Activated naive CD8-positive, alpha-beta T cell (primary cell): ENCODE measurements at regions not wholly inside any gene's neighbourhood (a gene's known extent, or its start where the extent isn't known, plus 50 kb on each side); places are given as distances from the start of the nearest gene placed in this dataset.

Experiments
- H3K27ac Mint-ChIP-seq: one replicate; pipeline ENCODE4 v1.8.0; 2021; ENCODE audit warnings: mixed read lengths
- H3K27me3 Mint-ChIP-seq: one replicate; pipeline ENCODE4 v1.8.0; 2021; ENCODE audit warnings: mixed read lengths
- H3K36me3 Mint-ChIP-seq: one replicate; pipeline ENCODE4 v1.8.0; 2021; ENCODE audit warnings: mixed read lengths
- H3K4me1 Mint-ChIP-seq: one replicate; pipeline ENCODE4 v1.8.0; 2021; ENCODE audit warnings: low read depth, mixed read lengths
- H3K4me3 Mint-ChIP-seq: one replicate; pipeline ENCODE4 v1.8.0; 2021; ENCODE audit warnings: mild to moderate bottlenecking, mixed read lengths
- H3K9me3 Mint-ChIP-seq: one replicate; pipeline ENCODE4 v1.8.0; 2021; ENCODE audit warnings: low read depth, mixed read lengths

DNA sequence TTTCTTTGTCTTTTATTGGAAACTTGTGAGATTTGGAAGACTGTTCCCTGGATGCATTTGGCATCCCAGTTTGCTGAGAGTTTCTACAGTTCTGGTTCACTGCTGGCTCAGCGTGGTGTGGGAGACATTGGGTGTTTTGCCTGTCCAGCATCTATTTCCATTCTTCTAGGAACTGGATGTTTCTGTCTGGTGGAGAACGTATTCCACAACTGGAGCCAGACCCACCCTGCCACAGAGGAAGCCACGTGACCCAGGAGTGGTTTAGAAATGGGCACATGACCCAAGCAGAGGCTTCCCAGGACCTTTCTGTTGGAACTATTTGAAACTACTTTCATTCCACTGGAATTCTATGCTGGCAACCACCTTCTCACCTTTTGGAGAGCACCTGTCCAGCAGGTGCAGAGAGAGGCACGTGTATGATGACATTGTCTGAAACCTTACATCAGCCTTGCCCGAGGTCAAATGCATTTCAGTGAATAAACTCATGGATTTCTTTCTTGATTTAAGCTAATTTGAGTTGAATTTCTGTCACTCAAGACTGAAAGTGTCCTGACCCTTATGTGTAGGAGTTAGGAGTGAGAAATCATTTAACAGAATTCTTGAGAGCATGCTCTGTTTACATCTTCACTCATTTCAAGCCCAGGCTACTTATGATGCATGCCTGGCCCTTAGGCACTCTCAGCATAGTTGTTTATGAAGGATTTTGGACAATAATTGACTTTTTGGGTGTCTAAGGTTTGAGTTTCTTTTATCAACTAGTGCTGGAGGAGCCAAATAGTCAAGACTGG, 121.8 kb downstream of the AKAP11 start:
- Mint-ChIP-seq H3K4me1 (peaks cover 79% of the 10 kb centered on the region), H3K27ac (peak overlapping the region; percentile 100), H3K4me3 (peak overlapping the region; percentile 92), H3K27me3 (no peaks in the 10 kb centered on the region), H3K9me3 (peaks cover 7% of the 10 kb centered on the region), H3K36me3 (peaks cover 6% of the 10 kb centered on the region)

DNA sequence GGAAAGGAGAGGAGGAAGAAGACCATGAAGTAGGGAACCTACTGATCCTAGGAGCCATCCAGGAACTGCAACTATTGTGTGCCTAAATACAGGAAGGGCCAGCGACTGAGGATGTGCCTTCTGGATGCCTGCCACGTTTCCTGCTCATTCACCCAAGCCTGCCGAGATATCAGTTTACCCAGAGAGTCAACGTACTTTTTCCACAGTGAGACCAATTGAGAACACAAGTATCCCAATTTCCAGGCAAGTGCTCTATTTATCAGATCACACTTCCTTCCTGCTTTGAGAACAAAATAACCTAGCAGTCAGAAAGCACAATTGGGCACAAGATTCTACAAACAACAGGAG, 122.4 kb downstream of the AKAP11 start:
- Mint-ChIP-seq H3K27ac (peak overlapping the region; percentile 100), H3K4me1 (peaks cover 77% of the 10 kb centered on the region), H3K36me3 (peaks cover 6% of the 10 kb centered on the region), H3K4me3 (peak overlapping the region; percentile 92), H3K27me3 (no peaks in the 10 kb centered on the region), H3K9me3 (peaks cover 7% of the 10 kb centered on the region)

DNA sequence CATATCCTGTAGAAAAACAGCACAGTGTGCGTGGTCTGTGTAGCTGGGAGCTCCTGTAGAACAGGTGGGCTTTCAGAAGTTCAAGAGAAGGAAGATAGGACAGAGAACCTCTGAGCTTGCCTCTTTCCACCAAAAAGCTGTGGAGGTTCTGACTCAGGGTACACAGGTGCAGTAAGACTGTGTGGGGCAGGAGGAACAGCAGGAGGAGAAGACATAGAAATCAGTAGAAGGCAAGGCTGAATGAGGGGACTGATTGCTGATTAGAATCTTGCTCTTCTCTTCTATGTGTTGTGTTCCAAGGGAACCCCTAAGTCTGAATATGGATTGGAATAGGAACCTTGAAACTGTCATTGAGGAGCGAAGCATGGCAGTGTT, 122.7 kb downstream of the AKAP11 start:
- H3K36me3 Mint-ChIP-seq = peaks cover 10% of the 10 kb centered on the region
- peaks cover 79% of the 10 kb centered on the region for H3K4me1 Mint-ChIP-seq

GRCh38 chr13:42395086-42395821, 123.3 kb downstream of the AKAP11 start:
- Mint-ChIP-seq H3K27ac (peak overlapping the region; percentile 100), H3K4me1 (peaks cover 81% of the 10 kb centered on the region), H3K27me3 (no peaks in the 10 kb centered on the region), H3K4me3 (peak overlapping the region; percentile 92), H3K36me3 (peaks cover 10% of the 10 kb centered on the region), H3K9me3 (peaks cover 7% of the 10 kb centered on the region)

More for the DNA sequence above, 122.7 kb downstream of the AKAP11 start:
- Mint-ChIP-seq H3K9me3 (peaks cover 7% of the 10 kb centered on the region), H3K27me3 (no peaks in the 10 kb centered on the region), H3K27ac (peak overlapping the region; percentile 100), H3K4me3 (peak overlapping the region; percentile 92)

DNA sequence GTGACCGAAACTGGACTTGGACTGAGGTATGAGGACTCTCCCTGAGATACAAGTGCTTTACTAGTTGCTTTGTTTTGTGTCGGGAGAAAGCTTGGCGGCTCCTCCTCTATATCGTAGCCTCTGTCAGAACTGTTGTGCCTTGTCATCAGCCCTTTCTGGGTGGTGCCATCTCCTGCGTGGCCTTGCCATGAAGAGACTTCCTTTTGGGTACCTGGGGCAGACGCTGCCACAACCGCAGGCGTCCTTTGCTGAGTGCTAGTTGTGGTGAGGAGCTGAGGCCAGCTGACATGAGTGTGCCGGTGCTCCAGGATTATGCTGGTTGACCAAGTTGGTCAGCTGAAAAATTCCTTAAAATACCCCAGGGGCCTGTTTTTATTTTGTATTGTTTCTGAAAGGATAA, 124.5 kb downstream of the AKAP11 start:
- H3K4me1 Mint-ChIP-seq = peaks cover 81% of the 10 kb centered on the region

GRCh38 chr13:42396901-42397655, 125.1 kb downstream of the AKAP11 start:
- Mint-ChIP-seq H3K4me3 (peak overlapping the region; percentile 92), H3K36me3 (peaks cover 10% of the 10 kb centered on the region), H3K27me3 (no peaks in the 10 kb centered on the region), H3K27ac (peak overlapping the region; percentile 100), H3K4me1 (peaks cover 80% of the 10 kb centered on the region), H3K9me3 (peaks cover 7% of the 10 kb centered on the region)

More for the DNA sequence above, 124.5 kb downstream of the AKAP11 start:
- H3K4me3 Mint-ChIP-seq = peak overlapping the region; percentile 92
- no peaks in the 10 kb centered on the region for H3K27me3 Mint-ChIP-seq
- peaks cover 7% of the 10 kb centered on the region for H3K9me3 Mint-ChIP-seq
- peak overlapping the region; percentile 100 for H3K27ac Mint-ChIP-seq
- H3K36me3 Mint-ChIP-seq = peaks cover 10% of the 10 kb centered on the region

DNA sequence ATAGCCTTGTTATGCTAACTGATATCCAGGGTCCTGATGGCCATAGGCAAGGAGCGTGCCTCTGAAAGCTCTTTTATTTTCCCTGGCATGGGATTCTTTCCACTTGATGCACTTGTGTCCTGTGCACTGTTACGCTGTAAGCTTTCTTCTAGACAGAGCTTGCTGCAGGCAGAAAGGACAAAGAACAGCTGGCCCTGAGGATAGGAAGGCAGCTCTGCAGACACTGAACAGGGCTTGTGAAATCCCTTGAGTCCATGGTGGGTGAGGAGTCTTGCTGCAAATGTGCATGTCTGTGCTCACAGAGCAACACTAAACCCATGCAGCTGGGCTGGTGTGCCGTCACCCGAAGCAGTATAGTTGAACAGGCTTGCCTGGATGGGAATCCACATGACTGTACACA, 126.6 kb downstream of the AKAP11 start:
- Mint-ChIP-seq H3K9me3 (peaks cover 7% of the 10 kb centered on the region), H3K27ac (peak overlapping the region; percentile 73), H3K27me3 (no peaks in the 10 kb centered on the region), H3K36me3 (peaks cover 10% of the 10 kb centered on the region), H3K4me1 (peaks cover 73% of the 10 kb centered on the region), H3K4me3 (no peak overlapping the region)

DNA sequence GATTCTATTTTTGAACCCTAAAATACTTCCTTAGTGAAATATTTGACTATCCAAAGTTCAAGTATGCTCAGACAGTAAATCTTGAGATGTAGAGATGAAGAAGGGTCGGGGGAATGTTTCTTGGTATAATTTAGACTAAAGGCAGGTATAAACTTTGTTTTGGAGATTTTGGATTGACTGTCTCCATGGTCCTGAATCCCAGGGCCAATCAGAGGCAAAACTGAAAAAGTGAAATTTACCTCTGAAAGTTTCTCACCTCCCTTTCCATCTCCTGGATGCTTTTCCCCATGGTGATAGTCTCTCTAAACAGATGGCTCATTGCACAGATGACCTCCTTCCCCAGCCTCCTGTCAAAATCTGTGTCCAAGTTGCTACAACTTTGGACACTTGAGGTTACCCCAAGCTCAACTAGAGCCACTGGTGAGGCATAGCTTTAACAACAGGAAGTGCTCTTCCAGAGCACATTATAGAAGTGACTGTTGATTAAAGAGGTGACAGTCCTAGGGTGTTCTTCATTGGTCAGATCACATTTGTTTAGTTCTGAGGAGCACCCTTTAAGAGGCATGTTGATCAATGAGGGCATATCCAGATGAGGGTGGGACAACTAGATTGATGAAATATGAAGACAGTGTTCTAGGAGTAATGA, 128.4 kb downstream of the AKAP11 start:
- peaks cover 10% of the 10 kb centered on the region for H3K9me3 Mint-ChIP-seq
- H3K27ac Mint-ChIP-seq = peak overlapping the region; percentile 61
- H3K36me3 Mint-ChIP-seq = peaks cover 7% of the 10 kb centered on the region
- H3K4me3 Mint-ChIP-seq = no peak overlapping the region
- H3K4me1 Mint-ChIP-seq = peaks cover 65% of the 10 kb centered on the region
- no peaks in the 10 kb centered on the region for H3K27me3 Mint-ChIP-seq

DNA sequence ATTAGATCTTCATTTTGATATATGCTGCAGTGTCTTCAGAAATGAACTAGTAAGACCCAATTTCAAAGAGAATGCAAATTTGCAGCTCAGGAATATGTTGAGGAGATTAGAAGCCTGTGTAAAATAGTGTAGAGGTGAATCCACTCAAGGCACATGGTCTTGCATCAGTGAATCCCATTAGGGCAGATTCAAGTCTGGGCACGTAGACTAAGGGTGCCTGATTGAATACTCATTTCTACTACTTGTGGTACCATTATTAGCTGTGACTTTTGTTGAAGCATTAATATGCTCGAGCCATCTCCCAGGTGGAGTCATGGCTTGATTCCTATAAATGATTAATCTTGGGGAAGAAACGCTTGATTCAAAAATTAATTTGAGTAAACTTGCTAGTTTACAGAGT, 129.4 kb downstream of the AKAP11 start:
- Mint-ChIP-seq H3K9me3 (peaks cover 10% of the 10 kb centered on the region), H3K4me1 (peaks cover 67% of the 10 kb centered on the region)

GRCh38 chr13:42405665-42406390, 133.9 kb downstream of the AKAP11 start:
- peaks cover 4% of the 10 kb centered on the region for H3K9me3 Mint-ChIP-seq
- peaks cover 6% of the 10 kb centered on the region for H3K36me3 Mint-ChIP-seq
- no peaks in the 10 kb centered on the region for H3K27me3 Mint-ChIP-seq
- peaks cover 56% of the 10 kb centered on the region for H3K4me1 Mint-ChIP-seq
- H3K27ac Mint-ChIP-seq = peak overlapping the region; percentile 95
- peak overlapping the region; percentile 51 for H3K4me3 Mint-ChIP-seq

More for the DNA sequence above, 129.4 kb downstream of the AKAP11 start:
- Mint-ChIP-seq H3K27ac (peak overlapping the region; percentile 70), H3K36me3 (peaks cover 7% of the 10 kb centered on the region), H3K4me3 (no peak overlapping the region), H3K27me3 (no peaks in the 10 kb centered on the region)

DNA sequence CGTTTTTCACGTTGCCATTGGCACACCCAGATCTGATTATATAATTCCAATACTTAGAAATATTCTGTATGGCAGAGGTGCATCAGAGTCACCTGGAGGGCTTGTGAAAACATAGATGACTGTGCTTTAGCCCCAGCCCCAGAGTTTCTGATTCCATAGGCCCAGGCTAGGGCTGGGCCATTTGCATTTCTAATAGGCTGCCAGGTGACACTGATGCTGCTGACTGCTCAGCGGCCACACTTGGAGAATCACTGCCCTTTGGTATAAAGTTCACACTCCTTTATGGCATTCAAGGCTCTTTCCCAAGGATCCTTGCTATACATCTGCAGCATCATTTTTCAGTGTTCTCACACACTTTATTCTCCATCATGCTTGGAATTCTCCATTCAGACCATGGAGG, 137.1 kb downstream of the AKAP11 start:
- Mint-ChIP-seq H3K27ac (peak overlapping the region; percentile 8), H3K36me3 (peaks cover 6% of the 10 kb centered on the region), H3K27me3 (no peaks in the 10 kb centered on the region), H3K4me1 (peaks cover 49% of the 10 kb centered on the region), H3K4me3 (no peak overlapping the region), H3K9me3 (peaks cover 4% of the 10 kb centered on the region)

DNA sequence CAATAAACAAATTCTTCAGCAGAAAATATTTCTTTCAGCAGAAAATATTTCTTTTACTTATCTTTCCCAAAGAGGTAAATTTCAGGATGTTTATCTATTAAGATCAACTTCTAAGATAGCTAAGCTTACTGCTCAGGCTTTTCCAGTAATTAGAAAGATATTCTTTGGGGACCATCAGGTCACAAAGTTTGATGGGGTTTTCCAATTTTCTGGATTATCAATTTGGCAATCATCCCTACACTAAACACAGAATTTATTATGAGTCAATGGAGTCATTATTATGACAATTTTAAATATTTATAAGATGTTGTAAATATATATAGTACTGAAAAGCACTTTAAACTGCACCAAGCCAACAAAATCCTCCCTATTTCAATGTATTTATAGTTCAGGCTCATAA, 137.6 kb downstream of the AKAP11 start:
- Mint-ChIP-seq H3K36me3 (peaks cover 7% of the 10 kb centered on the region), H3K4me3 (no peak overlapping the region), H3K27me3 (no peaks in the 10 kb centered on the region), H3K4me1 (peaks cover 46% of the 10 kb centered on the region), H3K27ac (no peak overlapping the region), H3K9me3 (peaks cover 4% of the 10 kb centered on the region)

- peaks cover 7% of the 10 kb centered on the region for H3K36me3 Mint-ChIP-seq
- peaks cover 18% of the 10 kb centered on the region for H3K4me1 Mint-ChIP-seq
- peak overlapping the region; percentile 46 for H3K27ac Mint-ChIP-seq
Measured at GRCh38 chr13:42412812-42413483, 141.0 kb downstream of the AKAP11 start.

GRCh38 chr13:42413484-42413815, 141.5 kb downstream of the AKAP11 start:
- H3K27me3 Mint-ChIP-seq = no peaks in the 10 kb centered on the region
- H3K27ac Mint-ChIP-seq = peak overlapping the region; percentile 46
- H3K4me3 Mint-ChIP-seq = no peak overlapping the region
- H3K9me3 Mint-ChIP-seq = no peaks in the 10 kb centered on the region
- peaks cover 3% of the 10 kb centered on the region for H3K36me3 Mint-ChIP-seq
- peaks cover 18% of the 10 kb centered on the region for H3K4me1 Mint-ChIP-seq

More at GRCh38 chr13:42412812-42413483, 141.0 kb downstream of the AKAP11 start:
- Mint-ChIP-seq H3K27me3 (no peaks in the 10 kb centered on the region), H3K9me3 (no peaks in the 10 kb centered on the region), H3K4me3 (no peak overlapping the region)
